Adrenal gland (tissue), 5 donors: ENCODE measurements at regions not wholly inside any gene's neighbourhood (a gene's known extent, or its start where the extent isn't known, plus 50 kb on each side); places are given as distances from the start of the nearest gene placed in this dataset.

Experiments
- CTCF ChIP-seq, 6 experiments: fragments of 450-650 bp in 4 of 6; fragments of 200-600 bp in 2 of 6; sonication (generic) in 1 of 6; IDR thresholded peaks; 1 replicate in 5 of 6; 2 replicates in 1 of 6; pipeline versions ENCODE4 v1.5.1 to v1.8.0; 2016 to 2021; ENCODE audit warnings: antibody characterized with exemption in 6 of 6, mild to moderate bottlenecking in 2 of 6, moderate library complexity in 1 of 6
- POLR2A ChIP-seq, 2 donors: fragments of 450-650 bp; IDR thresholded peaks; one replicate each; pipeline ENCODE4 v1.6.1; 2017; ENCODE audit warnings: antibody characterized with exemption in 2 of 2, mild to moderate bottlenecking in 2 of 2, moderate library complexity in 1 of 2
- donor health status: DM: no; HTN: no; CAD: no.

- TF ChIP-seq CTCF (IDR thresholded peaks at IDR 0.05) (no peak), POLR2A (IDR thresholded peaks at IDR 0.05) (no peak)
These were observed 217.3 kb upstream of the GK2 start for GRCh38 chr4:79625361-79625760.
